Lower leg skin (tissue), 3 donors: ENCODE measurements at regions not wholly inside any gene's neighbourhood (a gene's known extent, or its start where the extent isn't known, plus 50 kb on each side); places are given as distances from the start of the nearest gene placed in this dataset.

ENCODE experiments used
- CTCF ChIP-seq, 3 donors: fragments of 450-650 bp; IDR thresholded peaks; one replicate each; pipeline ENCODE4 v1.5.1; 2016; ENCODE audit warnings: antibody characterized with exemption in 3 of 3, mild to moderate bottlenecking in 3 of 3, moderate library complexity in 2 of 3
- POLR2A ChIP-seq, 2 donors: fragments of 450-650 bp; IDR thresholded peaks; one replicate each; pipeline ENCODE4 v1.6.1; 2016 to 2017; ENCODE audit warnings: antibody characterized with exemption in 2 of 2, mild to moderate bottlenecking in 1 of 2, moderate library complexity in 1 of 2

- TF ChIP-seq CTCF (IDR thresholded peaks at IDR 0.05): no peak
- no peak for TF ChIP-seq POLR2A (IDR thresholded peaks at IDR 0.05)
These were observed 69.8 kb upstream of the TTC34 start for GRCh38 chr1:2871246-2871815.
